ENCODE measurements at regions not wholly inside any gene's neighbourhood (a gene's known extent, or its start where the extent isn't known, plus 50 kb on each side); places are given as distances from the start of the nearest gene placed in this dataset.
"Not testable (repeated sequence)": the region's sequence is repeated elsewhere in the genome, so short reads cannot be mapped to it uniquely, and the experiment has no call there.

GRCh38 chr3:26920646-26921478, 298.3 kb downstream of the LRRC3B start:
- H3K4me3 ChIP-seq (ENCODE audit: low read depth, low read length): no peak overlapping the region
- DNase-seq (ENCODE audit: low read depth): no peak
- no peak for TF ChIP-seq CTCF (IDR thresholded peaks at IDR 0.05; ENCODE audit: control insufficient read depth, extremely low read depth, insufficient read depth)

- no peak for DNase-seq (ENCODE audit: low read depth)
- no peak for TF ChIP-seq CTCF (IDR thresholded peaks at IDR 0.05; ENCODE audit: control insufficient read depth, extremely low read depth, insufficient read depth)
- no peak overlapping the region for H3K4me3 ChIP-seq (ENCODE audit: low read depth, low read length)
These were observed 309.3 kb downstream of the LRRC3B start for GRCh38 chr3:26931896-26932295.

GRCh38 chr3:26932752-26933151, 310.2 kb downstream of the LRRC3B start:
- no peak for DNase-seq (ENCODE audit: low read depth)
- H3K4me3 ChIP-seq (ENCODE audit: low read depth, low read length): no peak overlapping the region
- no peak for TF ChIP-seq CTCF (IDR thresholded peaks at IDR 0.05; ENCODE audit: control insufficient read depth, extremely low read depth, insufficient read depth)

- not testable (repeated sequence) for H3K4me3 ChIP-seq (ENCODE audit: low read depth, low read length); DNase-seq (ENCODE audit: low read depth)
These were observed 322.9 kb downstream of the LRRC3B start for GRCh38 chr3:26945480-26945879.

- no peak for TF ChIP-seq CTCF (IDR thresholded peaks at IDR 0.05; ENCODE audit: control insufficient read depth, extremely low read depth, insufficient read depth)
- no peak overlapping the region for H3K4me3 ChIP-seq (ENCODE audit: low read depth, low read length)
- DNase-seq (ENCODE audit: low read depth): no peak
These were observed 337.8 kb downstream of the LRRC3B start for GRCh38 chr3:26960382-26960781.

- no peak for TF ChIP-seq CTCF (IDR thresholded peaks at IDR 0.05; ENCODE audit: control insufficient read depth, extremely low read depth, insufficient read depth)
- no peak for DNase-seq (ENCODE audit: low read depth)
These were observed 340.2 kb downstream of the LRRC3B start for GRCh38 chr3:26962492-26963360.

GRCh38 chr3:26963361-26963743, 340.8 kb downstream of the LRRC3B start:
- peak; percentile 43 for TF ChIP-seq CTCF (IDR thresholded peaks at IDR 0.05; ENCODE audit: control insufficient read depth, extremely low read depth, insufficient read depth)
- no peak overlapping the region for H3K4me3 ChIP-seq (ENCODE audit: low read depth, low read length)
- DNase-seq (ENCODE audit: low read depth): no peak

More at GRCh38 chr3:26962492-26963360, 340.2 kb downstream of the LRRC3B start:
- H3K4me3 ChIP-seq (ENCODE audit: low read depth, low read length): no peak overlapping the region
